HG02759 (cell line): ENCODE measurements at regions not wholly inside any gene's neighbourhood (a gene's known extent, or its start where the extent isn't known, plus 50 kb on each side); places are given as distances from the start of the nearest gene placed in this dataset.

Source experiments
- ATAC-seq: cut with Tn5 transposase; IDR thresholded peaks from one replicate; pipeline ENCODE4 v1.9.1; 2021; ENCODE audit warnings: mild to moderate bottlenecking, moderate library complexity; ENCODE audit not compliant: unreplicated experiment

DNA sequence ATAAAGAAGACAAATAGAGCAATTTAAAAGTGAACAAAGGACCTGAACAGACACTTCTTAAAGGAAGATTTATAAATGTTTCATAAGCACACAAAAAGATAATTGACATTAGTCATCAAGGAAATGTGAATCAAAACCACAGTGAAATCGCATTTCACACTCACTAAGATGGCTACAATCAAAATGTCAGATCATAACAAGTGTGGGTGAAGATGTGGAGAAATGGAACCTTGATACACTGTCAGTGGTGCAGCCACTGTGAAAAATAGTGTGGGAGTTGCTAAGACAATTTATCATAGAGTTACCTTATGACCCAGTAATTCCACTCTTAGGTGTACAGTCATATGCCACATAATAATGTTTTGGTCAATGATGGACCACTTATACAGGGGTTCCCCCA is 54.5 kb upstream of the HTR4 start:
- no peak for ATAC-seq

DNA sequence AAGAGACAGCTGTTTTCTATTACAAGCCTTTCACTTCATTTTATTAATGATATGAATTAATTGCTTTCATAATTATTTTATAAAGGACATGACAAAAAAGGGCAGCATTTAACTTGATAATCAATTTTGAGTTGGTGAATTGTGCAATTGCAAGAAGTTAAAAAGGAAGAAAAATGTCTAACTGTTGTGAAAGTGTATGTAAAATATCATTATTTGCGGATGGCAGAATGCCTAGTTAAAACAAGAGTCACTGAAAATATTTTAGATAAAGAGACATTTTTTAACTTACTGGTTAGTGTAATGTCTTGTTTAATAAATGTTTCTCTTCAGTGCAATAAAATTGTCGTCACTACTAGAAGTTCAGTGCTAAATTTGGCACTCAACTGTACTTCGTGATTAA is 57.6 kb upstream of the HTR4 start:
- ATAC-seq: no peak

DNA sequence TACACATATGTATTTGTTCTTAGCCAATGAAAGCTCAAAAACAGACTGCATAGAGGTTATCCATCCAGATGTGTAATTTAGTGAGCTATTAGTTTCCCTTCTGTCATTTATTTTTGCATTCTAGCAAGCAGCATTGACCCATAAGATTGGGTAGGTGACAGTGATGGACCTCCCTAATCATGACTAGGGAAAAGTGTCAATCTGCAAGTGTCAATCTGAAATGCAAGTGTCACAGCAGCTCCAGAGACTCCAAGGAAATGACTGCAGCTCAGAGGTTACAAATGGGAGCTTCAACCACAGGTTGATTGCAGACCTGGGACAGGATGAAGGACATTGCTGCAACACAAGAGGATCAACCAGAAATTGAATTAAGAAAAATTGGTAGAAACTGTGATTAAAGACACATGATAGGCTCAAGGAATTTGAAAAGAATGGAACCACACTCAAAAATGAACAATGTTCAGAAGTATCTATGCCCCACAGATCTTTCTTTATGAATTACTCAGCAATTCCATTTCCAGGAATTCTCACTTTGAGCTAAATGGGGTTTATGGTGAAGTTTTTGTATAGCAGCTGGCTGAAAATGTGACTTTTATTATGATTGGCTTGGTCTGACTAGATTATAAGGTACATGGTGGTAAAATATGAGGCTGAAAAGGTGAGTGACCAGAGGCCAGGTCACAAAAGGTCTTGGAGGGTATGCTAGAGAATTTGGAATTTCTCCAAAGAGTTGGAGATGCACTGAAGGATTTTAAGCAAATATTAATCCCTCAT is 59.6 kb upstream of the HTR4 start:
- ATAC-seq: no peak

DNA sequence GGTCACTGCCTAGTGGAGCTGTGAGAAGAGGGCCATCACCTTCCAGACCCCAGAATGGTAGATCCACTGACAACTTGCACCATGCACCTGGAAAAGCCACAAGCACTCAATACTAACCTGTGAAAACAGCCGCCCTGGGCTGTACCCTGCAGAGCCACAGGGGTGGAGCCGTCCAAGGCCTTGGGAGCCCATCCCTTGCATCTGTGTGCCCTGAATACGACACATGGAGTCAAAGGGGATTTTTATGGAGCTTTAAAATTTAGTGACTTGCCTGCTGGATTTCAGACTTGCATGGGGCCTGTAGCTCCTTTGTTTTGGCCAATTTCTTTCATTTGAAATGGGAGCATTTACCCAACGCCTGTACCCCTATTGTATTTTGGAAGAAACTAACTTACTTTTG is 62.4 kb upstream of the HTR4 start:
- no peak for ATAC-seq

DNA sequence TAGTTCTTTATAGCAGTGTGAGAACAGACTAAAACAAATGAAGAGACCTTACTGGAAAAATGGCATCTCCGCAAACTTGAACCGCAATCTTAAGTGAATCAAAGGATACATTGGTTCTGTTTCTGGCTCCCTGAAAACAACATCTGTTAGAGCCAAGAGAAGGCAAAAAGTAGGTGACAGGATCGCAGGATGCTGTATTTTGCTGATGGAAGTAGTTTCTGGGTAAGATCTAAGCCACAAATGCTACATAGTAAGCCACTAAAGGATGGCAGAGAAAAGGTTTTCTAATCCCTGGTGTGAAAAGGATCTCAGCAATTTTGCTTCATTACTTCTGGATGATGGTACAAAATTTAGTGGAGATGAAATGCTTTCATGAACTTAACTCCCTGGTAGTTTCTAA is 63.3 kb upstream of the HTR4 start:
- ATAC-seq: no peak

DNA sequence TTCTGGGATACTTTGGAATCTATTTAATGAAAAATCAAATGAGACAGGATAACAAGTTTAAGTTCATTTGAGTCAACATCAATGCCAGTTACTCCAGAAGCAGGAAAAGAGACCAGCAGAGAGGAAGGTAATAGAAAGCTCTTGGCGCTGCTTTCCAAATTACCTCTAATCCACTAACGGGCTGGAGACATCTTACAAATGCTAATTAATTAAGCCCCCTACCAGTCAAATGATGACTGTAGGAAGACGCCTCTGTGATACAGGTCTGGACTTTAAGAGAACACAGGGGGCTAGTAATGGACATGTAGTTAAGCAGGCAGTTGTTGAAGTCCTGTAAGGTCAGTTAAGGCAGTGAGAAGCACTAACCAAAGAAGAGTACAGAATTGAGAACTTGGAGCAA is 65.3 kb upstream of the HTR4 start:
- no peak for ATAC-seq

DNA sequence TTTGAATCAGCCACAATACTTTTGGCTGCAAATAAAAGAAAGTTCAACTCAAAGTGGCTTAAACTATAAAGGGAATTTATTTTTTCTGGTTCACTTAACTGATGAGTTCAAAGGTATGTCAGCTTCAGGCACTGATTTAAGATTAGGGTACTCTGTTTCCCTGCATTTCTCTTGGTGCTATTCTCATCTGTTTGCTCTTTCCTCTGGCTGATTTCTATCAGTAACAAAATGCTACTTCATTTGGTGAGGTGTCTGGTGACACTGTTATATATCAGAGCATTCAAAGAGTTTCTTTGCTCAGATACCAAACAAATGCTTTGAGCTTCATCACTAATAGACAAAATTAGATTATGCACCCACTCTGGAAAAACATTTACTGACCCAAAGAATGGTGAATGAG is 65.9 kb upstream of the HTR4 start:
- no peak for ATAC-seq

DNA sequence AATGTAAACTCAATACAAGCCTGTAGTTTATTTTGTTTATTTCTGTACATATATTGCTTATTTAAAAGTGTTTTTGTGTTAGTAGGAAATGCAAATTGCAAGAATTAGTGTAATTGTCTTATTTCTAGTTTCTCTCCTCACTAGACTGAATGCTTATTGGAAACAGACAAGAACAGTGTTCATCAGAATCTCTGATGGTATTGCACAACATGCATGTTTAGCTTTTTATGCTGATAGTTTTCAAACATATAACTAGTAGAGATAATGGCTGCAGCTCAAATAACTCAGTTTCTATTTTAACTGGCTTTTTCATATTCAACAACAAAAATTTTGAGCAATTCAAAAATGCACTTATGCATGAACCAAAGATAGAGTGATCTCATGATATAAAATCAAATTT is 68.8 kb upstream of the HTR4 start:
- ATAC-seq: no peak

DNA sequence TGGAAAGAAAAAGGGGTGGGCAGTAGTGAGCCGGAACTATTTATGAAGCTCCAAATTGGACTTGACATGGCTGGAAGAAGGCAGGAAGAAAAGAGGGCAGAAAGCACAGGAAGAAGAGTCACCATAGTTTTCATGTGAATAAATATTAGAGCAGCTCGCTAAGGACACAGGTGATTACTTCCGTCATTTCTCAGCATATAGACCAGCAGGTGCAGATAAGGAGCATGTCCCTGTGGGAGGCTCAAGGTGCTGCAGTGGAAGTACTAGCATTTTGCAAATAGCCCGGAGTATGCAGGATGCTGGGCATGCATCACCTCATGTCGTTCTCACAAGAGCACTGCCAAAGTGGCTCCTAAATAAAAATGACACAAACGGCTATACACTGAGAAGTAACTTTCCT is 71.3 kb upstream of the HTR4 start:
- ATAC-seq: no peak

DNA sequence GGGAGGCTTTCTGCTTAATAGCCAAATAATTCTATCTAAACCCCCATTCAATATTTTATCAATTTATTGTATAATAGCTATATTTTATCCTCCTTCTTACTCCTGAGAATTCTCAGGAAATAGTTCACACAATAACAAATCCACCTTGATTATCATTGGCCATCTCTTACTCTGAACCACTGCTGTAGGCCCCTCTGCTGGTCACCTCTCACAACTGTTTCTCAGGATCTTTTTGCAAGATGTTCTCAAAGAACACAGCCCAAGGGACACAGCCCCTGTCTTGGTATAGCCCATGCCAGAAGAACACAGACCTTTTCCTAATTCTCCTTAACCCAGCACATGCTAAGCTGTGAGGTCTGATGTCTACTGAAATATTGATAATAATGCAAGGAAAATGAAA is 74.9 kb upstream of the HTR4 start:
- no peak for ATAC-seq

DNA sequence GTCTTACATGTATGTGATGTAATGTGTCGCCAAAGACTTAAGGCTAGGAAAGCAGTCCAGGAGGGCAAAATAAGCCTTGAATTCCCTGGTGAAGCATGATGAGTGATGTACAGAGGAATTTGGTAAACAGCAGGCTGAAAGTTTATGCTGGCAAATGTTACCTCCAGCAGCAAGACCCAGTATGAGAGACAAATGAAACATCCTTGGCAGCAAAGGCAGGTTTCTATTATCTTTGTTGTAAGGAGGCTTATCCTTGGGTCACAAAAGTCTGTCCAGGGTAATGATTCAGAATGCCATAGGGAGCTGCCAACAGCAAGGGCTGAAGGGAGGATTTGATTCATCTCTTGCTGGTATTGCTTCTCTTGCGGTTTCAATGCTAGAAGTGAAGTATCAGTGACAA is 75.9 kb upstream of the HTR4 start:
- no peak for ATAC-seq

DNA sequence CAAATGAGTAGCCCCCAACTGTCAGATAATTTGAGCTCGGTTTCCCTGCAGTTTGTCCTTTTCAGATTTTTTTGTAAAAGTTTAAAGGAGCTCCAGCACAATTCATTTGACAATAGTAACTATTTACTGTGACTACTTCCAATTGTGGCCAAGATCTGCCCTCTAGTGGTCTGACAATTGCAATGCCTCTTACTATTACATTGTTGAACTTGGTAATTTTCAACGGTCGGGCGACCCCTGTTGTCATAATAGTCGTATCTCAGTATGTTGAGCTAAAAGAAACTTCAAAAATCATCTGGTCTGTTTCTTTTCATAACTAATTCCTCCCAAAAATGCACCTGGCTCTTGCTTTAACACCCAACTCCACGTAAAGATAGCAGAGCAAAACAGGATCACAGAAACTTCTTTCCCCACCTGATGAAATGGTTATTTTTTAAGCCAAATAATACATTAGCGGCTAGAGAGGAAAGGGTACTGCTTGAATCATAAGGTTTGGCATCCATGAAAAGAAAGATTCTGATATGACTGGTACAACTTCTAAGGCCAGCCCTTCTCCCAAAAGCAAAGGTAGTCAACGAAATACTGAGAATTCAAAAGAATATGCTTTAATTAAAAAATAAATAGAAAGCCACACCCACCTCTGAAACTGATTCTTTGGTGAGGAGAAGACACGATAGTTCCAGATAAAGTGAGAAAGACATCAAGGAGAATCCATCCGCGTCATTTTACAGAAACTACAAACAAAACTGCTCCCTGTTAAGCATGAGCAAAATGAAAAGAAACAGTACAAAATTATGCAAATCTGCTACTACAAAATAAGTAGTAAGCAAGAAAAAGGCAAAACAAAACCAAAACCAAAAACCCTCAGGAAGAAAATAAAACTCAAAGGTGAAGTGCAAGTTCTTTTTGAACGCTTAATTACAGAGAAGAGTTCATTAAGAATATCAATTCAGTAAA is 76.9 kb upstream of the HTR4 start:
- ATAC-seq: peak; percentile 94

DNA sequence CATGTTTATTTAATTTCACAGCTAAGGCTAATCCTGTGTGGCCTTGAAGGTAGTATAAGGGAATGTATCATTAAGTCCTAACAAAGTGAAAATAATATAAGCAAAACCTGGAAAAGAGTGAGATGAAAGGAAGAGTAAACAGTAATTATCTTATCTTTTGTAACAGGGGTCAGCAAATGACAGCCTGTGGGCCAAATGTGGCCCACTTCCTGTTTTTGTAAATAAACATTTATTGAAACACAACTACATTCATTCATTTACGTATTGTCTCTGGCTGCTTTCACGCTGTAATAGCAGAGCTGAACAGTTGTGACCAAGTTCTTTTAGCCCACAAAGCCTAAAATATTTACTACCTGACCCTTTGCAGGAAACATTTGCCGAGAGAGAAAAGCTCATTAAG is 78.4 kb upstream of the HTR4 start:
- no peak for ATAC-seq

DNA sequence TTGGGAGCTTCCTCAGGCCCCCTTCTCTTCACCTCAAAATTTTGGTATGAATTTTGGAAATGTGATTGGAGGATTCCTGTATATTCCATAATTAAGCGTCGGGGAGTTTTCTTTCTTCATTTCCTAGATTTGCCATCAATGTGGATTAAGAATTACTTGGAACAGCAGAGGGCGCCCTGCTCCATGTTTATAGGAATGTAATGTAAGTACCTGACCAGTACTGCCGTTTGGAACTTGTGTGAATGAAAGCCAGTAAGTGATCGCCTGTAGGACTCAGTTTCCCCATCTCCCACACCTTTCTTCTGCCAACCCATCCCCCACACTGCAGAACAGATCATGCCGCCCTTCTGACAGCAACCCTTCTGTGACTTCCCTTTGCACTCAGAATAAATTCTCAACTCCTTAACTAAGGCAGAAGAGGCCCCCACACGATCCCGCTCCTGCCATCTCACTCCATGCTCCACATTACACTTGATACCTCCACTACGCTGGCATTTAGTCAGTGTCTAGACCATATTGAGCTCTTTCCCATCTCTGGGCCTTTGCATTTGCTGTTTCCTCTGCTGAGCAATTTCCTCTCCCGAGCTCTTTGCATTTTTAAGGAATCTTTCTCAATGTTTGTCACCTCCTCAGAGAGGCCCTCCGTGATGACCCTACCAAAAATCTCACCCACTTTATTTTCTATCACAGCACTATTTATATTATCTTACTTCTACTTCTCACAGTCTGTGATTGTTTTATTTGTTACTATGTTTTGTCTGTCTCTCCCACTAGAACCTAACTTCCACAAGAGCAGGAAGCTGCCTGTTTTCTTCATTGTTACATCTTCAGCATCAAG is 79.5 kb upstream of the HTR4 start:
- no peak for ATAC-seq

DNA sequence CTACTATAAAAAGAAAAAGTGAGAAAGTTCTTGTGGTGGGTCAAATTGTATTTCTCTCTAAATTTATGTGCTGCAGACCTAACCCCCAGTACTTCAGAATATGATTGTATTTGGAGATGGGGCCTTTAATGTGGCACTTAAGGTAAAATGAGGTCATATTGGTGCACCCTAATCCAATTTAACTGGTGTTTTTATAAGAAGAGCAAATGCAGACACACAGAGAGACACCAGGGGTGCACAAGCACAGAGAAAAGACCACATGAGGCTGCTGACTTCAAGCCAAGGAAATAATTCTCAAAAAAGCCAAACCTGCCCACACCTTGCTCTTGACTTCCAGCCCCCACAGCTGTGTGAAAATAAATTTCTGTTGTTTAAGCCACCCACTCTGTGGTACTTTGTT is 80.2 kb upstream of the HTR4 start:
- no peak for ATAC-seq

DNA sequence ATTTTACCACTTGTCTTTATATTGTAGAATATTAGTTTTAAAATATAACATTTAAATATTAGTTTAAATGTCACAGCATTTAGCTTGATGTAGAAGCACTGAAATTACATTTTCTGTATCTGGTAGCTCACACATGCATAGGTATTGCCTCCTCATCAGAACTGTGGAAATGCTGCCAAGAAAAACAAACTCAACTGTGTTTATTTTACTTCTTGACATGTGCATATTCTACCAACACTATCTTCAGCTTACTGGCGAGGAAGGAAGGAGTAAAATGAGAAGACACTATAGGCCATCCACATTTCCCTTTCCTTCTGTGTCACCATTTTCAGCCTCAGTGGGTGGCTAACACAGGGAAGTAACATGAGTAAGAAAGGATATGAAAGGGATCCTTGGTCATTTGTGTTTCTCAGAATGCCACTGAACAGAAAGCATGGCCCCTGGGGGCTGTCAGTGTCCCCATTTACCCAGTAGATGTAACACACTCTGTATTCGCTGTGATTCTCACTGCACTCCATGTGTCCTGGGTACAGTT is 81.0 kb upstream of the HTR4 start:
- no peak for ATAC-seq

DNA sequence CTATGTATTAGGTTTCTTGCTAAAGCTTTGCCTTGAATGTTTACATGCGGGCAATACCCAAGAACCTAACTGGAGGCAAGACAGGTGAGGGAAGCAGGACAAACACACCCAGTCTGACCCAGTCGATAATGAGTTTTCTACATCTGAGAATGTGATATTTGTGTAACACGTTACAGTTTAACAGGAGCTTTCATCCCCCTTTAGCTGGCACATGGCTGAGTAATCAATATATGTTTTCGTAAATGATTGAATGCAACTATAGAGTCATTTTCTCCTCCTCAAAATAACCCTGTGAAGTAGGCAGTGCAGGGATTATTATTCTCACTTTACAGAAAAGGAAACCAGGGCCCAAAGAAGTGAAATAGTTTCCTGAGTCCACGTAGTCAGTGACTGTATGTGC is 84.7 kb upstream of the HTR4 start:
- no peak for ATAC-seq

DNA sequence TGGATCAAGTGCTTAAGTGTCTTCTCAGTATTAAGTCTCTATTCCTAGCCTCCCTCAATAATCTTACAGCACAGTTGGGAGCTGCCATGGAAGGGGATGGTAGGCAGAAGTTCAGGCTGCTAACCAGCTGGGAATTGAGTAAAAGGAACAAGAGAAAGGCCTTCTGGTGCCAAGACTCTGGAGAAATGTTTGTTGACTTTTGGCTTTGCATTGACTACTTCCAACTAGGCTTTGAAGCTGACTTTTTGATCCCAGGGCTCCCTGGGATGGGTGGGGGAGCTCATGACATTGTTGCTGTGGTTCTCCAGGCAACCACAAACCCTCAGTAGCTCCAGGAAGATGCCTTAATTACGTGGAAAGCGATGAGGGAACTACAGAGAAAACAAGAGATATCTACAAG is 85.2 kb upstream of the HTR4 start:
- no peak for ATAC-seq

DNA sequence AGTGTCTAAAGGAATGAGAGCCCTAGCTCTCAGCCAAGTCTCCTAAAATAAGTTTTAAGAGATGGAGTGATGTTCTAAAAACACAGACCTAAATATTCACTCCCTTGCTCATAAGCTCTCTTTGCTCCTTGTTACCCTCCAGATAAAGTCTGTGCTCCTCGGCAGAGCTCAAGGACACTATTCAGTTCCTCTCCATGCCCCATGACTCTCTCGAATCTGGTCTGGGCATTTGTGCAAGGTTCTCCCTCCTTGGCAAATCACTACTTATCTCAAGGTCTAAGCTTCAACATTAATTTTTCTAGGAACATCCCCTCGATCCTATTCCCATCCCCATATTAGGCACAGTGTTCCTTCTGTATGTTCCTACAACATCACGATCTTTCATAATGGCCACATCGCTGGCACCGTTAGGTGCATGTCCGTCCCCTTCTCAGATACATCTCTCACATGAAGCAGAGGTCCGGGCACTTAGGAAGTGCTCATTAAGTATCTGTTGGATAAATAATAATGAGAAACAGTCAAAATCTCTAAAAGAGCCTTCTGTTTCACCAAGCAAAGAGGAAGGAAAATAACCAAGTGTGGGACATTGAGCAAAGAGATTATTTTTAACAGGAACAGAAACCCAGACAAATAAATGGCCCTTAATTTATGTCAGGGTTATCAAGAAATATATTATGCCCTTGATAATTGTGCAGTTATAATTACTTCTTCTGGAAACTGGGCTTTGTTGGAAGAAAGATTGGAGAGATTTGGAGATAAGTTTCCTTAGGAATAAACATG is 85.9 kb upstream of the HTR4 start:
- ATAC-seq: no peak

DNA sequence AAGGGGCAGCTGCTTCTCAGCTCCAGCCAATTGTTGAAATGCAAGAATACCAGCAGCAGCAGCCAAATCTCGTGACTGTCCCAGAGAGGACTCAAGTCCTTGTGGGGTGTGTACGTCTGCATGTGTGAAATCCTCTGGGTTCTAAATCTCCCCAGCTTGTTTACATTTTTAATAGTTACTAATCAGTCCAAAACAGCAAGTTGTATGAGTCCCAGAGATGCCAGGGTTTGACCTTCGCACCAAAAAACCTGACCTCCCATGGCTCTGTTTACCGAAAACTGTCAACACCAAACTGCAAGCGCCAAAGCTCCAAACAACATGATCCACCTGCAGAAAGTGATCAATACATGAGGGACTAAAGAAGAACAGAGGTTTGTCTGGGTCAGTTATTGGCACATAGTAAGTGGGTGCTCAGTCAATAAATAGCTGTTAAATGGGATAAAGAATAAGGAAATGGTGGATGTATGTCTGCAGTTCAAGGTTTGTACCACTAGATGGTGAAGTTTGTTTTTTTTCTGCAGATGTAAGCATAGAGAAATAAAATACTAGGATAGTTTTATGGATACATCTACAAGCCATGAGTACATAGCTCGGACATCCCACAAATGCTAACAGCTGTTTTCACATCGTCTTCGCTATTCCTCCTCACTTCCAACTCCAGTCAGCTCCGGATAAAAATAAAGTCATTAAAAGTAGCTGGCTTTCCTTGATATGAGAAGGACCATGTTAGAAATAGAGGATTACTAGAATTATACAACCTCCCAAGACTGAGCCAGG is 85.3 kb upstream of the ADRB2 start:
- ATAC-seq: peak; percentile 60
